Renal pelvis (tissue), 1 donor: ENCODE measurements at regions not wholly inside any gene's neighbourhood (a gene's known extent, or its start where the extent isn't known, plus 50 kb on each side); places are given as distances from the start of the nearest gene placed in this dataset.

Source experiments
- DNase-seq: peaks from one replicate; pipeline ENCODE4 v3.0.0-alpha.2; 2013

DNA sequence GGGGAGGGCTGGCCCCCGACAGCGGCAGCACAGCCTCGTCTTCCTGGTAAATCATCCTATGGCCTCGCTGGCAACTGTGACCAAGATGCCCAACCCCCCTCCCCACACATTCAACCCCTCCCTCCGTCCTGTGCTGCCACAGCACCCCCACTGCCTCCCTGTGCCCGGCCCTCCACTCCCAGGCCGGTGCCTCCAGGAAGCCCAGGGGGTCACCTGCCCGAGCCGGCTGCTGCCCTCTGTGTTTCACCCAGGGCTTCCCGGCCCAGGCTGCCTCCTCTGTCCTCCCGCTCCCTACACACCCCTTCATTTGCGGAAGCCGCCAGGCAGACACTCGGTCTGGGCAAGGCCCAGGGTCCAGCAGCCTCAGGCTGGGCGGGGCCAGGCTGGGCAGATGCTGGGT lies 188.6 kb downstream of the RBFOX3 start:
- no peak for DNase-seq

DNA sequence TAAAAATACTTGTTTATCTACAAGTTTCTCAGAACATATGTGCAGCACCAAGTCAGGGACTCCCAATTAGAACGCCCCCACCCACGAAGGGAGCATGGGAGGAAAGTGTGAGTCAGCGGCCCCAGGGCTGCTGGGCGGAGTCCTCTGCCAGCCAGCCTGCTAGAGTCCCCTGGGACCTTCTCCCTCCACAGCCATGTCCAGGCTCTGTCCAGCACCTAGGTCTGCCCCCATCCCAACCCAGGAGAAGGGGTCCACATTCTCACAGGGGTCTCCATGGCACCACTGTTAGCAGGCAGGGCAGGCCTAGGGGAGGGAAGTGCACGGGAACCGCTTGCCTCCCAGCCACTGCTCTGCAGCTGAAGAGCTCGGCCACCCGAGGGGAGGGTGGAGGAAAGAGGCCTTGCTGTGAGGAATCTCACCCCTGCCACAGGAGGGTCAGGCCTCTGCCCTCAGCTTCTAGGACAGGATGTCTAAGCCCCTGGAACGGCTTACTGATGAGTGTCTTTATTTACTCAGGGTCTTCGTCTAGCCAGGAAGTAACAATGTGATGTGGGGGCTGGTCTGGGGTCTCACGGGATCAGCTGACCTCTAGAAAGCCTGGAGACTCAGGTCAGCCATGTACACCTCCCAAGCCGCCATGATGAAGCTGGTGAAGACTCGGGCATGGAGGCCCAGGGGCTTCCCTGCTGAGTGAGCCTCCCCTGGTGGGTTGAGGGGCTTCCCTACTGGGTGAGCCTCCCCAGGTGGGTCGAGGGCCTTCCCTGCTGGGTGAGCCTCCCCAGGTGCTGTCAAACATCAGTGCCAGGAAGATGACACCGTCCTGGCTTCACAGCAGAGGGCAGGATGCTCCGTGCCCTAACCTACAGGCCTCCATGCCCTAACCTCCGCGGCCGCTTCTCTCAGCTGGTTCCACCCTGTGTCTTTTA lies 190.3 kb downstream of the RBFOX3 start:
- no peak for DNase-seq

DNA sequence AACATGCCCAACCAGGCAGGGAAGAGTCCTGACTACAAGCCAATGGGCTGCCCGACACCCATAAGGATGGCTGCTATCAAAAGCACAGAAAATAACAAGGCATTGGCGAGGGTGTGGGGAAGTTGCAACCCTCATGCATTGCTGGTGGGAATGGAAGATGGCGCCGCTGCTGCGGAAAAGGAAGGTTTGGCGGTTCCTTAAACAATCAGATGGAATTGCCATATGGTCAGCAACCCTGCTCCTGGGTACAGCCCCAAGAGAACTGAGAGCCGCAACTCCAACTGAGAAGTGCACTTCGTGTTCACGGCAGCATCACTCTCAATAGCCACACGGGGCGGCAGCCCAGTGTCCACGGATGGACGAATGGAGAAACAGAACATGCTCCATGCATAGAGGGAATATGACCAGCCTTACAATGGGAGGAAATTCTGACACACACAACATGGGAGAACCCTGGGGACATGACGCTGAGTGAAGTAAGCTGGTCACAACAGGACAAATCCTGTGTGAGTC lies 193.3 kb downstream of the RBFOX3 start:
- DNase-seq: no peak

DNA sequence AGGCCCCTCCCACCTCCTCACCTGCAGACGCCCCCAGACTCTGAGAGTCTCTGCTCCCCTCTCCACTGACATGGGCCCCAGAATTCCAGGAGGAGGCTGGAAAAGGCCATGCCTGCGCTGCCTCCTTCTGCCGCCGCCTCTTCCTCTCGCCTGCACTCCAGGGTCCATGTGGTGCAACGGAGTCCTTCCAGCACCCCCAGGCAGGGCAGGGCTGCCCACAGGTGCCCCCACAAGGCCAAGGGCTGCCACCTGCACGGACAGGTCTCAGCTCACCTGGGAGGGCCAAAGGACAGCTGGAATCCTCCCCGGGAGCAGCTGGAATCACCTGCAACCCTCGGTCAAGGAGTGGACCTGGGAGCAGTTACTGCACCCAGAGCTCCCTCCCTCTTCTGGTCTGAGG lies 194.9 kb downstream of the RBFOX3 start:
- no peak for DNase-seq

DNA sequence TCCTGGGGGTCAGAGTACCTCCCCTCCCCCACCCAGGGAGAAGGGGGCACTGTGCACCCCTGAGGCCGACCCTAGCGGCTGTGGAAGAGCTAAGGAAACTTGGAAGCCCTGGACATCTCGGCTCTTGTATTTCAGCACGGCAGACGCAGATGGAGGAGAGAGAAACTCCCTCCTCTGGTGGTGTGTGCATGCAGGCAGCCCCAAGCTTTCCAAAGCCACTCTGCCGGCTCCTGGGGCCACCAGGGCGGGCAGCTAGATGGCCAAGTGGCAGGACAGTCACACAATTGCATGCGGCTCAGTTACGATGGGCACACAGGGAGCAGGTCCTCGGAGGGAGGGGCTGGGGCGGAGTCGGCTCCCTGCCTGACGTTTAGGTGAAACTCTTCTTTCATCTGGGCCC lies 195.5 kb downstream of the RBFOX3 start:
- DNase-seq: no peak

DNA sequence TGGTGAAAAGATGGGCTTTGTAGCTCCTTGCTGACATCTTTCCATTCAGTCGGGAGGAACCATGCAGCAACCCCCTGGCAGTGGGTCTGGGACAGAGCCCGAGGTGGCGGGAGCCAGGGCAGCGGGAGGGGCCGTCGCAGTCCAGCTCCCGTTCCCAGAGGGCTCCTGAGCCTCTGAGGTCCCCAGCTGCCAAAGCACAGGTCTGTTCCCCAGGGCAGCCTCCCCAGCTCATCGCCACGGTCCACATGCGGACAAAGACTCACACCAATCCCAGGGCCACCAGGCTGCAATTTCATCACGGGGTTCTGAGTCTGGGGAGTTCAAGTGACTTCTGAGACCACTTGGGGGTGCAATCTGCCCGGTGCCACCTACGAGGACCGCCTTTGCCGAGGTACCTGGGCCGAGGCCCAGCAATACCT lies 196.0 kb downstream of the RBFOX3 start:
- DNase-seq: no peak

DNA sequence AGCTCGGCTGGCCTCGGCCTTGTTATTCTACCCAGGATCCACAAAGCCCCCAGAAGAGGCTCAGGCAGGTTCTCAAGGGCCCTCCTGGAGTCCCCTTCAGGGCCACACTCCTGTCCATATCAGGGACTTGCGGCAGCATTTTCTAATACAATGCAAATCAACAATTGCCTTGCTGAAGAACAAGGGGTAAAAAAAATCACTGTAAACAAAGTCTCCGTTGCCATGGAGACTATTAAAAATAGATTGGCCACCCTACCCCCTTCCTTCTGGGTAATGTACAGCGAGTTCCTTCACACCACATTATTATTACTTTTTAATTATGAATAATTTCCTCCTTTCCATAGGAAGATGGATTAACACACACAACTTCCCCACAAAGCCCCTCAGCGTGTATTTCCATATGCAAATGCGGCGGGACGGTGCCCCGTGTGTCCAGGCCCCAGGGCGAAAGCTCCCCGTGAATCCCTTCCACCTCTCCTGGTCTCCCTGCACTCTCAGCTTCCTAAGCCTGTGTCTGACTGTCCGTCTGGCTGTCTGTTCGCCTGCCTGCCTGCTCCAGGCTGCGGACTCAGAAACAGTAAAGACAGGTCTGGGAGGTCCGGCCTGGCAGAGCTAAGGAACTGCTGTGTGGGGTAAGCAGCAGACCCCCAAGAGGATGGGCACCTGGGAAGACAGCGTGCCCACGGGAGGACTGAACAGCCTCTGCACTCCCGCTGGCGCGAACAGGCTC lies 196.6 kb downstream of the RBFOX3 start:
- no peak for DNase-seq

DNA sequence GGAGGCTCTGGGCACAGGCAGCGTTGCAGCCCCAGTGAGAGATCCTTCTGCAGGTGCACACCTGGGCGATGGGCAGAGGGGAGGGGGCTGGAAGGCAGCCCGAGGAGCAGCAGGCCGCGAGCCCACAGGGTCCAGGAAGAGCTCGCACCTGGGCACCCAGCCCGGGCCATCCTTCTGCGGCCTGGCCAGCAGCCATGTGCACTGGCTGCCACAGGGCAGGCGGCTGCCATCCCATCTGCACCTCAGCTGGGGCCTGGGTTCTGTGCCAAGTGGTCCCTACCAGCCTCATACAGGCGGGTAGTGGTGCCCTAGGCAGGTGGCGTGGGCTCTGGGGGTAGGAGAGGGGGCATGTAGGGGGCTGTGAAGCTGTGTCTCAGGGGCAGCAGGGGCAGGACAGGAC lies 197.2 kb downstream of the RBFOX3 start:
- DNase-seq: no peak

DNA sequence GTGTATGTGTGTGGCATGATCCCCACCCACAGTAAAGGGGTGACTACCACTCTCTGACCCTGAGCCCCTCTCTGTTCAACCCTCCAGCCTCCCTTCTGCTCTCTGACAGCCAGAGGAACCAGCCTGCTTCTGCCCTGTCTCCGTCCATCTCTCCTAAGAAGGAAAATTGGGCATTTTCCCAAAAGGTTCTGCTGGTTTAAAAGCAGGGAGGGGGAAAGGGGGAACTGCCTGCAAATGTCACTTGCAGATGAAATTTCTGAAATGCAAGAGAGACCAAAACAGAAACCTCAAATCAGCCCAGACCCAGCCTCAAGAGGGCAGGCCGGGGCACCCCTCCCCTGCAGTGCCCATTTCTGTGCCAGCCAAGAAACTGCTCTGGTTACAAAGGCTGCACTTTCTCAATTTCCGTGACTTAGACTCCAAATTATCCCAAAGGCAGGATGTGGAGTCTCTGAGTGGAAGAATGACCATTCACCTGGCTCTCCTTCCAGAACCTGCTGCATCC lies 197.9 kb downstream of the RBFOX3 start:
- no peak for DNase-seq

DNA sequence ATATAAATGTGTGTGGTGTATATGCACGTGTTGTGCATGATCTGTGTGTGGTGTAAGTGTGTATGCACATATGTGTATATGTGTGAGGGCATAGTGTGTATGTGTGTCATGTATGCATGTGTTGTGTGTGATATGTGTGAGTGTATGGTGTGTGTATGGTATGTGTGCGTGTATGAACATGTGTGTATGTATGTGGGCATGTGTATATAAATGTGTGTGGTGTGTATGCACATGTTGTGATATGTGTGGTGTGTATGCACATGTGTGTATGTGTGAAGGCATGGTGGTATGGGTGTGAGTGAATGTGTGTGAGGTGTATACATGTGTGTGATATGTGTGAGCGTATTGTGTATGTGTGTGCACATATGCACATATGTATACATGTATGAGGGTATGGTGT lies 198.7 kb downstream of the RBFOX3 start:
- no peak for DNase-seq

DNA sequence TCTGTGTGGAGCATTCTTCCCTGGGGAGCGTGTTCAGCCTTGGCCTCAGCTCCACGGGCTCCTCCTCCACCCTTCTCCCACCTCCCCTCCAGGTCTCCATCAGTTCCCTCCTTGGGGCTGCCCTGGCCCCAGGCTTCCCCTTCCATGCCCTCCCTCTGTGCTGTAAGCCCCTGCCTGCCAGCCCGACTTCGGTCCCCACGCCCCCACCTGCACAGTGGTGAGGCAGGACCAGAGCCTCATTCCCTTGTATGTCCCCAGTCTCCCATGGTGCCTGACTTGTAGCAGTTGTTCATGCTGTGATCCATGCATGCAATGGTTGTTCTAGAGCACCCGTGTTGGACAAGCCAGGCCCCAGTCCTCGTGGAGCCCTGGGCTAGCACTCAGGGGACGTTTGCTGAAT lies 199.4 kb downstream of the RBFOX3 start:
- DNase-seq: no peak

DNA sequence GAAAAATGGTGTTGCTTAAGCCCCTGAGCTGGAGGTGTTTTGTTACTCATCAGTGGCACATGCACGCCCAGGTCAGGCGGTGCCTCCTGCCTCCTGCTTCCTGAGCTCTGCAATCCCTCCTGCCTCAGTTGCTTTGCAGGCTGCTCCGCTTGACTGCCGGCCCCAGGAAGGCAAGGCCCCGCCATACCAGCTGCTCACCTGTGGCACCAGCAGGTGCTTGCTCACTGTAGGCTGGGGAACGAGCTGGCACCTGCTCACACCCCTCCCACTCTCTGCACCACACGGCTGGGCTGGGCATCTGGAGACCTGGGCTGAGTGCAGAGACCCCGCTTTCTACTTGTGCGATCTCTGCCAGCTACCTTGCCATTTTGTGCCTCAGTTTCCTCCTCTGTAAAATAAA lies 200.2 kb downstream of the RBFOX3 start:
- DNase-seq: no peak

DNA sequence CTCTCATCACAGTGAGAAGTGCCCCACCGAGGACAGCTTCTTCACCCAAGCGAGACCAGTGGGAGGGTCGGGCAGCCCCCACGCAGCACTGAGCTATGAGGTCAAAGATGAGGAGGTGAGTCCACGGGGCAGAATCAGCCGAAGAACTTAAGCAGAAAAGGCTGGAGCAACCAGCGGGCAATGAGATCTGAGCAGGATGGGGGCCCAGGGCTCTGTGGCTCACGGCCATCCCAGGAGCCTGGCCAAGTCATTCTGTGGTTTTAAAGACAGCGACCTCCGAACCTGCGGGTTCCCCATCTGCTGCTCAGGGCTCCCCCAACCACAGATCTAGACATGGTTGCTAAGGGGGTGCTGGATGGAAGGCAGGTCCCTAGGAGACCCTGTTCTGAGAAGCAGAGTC lies 202.6 kb downstream of the RBFOX3 start:
- no peak for DNase-seq

DNA sequence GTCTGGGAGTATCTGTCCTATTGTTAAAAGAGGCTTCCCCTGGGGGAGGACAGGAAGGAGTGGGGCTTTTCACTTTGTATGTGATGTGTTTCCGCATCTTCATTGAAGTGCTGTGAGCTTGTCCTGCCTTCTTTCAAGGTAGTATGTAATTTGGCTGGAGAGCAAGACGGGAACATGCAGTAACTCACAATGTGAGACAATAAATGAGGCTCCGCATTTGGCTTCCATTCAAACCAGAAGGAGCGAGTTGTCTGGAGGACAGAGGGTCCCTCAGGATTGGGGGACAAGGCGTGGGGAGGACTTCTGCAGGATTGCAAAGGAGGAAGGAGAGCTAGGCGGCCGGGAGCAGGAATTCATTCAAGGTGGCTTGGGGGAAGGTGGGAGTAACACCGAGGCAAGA lies 203.5 kb downstream of the RBFOX3 start:
- DNase-seq: no peak

DNA sequence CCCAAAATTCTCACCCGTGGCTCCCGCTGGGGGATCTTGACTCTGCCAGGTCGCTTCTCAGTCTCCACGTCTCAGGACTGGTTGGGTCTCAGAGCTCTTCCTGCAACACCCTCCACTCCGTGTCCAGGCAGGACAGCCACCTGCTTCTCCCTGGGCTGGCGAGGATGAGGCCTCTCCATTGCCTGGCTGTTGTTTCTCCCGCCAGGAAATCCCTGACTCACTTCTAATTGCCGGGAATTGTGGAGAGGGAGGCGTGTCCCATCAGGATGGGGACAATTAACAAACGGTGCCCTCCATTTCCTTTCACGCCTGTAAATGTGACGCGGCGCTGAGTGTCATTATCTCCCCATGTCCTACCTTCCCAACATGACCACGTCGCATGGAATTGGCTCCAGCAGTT lies 204.5 kb downstream of the RBFOX3 start:
- no peak for DNase-seq

DNA sequence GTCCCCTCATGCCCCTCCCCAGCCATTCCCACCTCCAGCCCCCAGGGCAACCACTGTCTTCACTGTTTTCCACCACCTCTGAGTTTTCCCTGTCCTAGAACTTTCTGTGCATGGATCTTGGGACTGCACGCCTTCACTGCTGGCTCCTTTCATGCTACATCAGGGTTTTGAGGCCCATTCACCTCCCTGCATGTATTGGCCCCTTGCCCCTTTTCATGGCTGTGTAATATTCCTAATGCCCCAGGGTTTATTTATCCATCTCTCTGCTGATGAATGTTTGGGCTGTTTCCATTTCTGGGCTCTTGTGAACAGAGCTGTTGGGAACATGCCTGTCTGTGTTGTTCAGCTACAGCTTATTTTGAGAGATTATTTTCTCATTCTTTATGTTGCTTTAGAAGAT lies 205.0 kb downstream of the RBFOX3 start:
- DNase-seq: no peak

DNA sequence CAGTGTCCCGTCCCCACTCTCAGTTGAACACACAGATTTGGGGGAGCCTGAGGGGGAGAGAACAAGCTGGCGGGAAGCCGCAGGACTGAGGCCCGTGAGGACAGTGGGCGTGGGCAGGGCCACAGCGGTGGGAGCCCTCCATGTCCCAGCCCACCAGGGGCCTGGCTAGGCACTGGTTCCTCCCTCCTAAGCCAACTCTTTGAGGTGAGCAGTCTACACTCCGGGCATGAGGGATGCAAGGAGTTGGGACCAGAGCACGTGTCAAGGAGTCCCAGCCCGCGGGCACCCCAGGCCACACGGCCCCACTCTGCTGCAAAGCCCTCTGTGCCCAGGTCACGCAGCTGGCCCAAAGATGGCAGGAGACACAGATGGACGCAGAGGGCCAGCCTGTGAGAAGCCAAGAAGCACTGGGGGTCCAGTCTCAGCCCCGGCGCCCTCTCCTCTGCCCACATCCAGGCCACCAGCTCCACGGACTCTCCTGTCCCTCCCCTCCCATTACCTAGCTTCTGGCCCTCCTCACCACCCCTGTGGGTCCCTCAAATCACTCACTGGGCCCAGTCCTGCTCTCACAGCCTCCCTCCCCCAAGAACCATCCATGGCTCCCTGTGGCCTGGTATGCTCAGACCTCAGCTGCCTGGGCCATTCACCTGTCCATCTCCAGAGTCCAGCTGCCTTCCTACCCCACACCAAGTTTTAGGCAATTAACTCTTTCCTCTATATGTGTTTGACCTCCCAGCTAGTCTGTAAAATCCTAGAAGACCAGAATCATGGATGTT lies 206.5 kb downstream of the RBFOX3 start:
- DNase-seq: no peak

DNA sequence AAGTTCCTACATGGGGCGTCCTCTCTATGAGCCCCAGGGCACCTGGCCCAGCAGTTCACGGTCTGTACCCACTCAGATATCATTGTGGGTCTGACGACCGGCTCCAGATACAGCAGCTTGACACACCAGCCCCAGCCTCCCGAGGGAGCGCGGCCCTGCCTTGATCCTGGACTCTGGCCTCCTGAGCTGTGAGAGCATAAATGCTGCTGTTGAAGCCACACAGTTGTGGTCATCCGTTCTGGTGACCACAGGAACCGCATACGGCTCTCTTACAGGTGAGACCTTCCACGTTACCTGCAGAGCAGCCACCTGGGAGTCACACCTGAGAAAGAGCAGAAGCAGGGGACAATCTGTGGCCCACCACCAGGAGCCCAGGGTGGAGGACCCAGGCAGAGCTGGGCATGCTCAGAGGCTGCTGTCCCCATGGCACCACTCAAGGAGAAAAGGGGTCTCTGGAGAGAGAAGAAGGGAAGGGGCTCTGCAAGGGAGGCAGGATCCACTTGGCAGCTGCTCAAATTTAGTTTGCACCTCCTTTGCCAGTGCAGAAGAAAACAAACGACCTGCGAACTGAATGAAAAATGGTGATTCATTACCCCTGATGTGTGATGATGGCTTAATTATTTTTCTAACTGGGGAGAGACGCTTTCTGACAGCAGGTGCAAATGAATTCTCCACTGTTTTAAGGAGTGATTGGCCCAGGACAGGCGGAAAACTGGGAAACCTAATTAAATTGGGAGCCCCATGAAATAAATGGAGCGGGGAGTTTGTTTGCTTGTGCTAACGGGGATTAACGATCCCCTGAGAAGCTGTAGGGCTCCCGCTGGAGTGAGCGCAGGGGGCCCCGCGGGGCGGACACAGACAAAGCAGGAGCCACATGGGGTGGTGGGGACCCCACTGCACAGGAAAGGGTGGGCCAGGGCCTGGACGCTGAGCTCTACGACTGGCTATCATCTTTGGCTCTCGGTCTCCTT lies 208.9 kb downstream of the RBFOX3 start:
- no peak for DNase-seq

DNA sequence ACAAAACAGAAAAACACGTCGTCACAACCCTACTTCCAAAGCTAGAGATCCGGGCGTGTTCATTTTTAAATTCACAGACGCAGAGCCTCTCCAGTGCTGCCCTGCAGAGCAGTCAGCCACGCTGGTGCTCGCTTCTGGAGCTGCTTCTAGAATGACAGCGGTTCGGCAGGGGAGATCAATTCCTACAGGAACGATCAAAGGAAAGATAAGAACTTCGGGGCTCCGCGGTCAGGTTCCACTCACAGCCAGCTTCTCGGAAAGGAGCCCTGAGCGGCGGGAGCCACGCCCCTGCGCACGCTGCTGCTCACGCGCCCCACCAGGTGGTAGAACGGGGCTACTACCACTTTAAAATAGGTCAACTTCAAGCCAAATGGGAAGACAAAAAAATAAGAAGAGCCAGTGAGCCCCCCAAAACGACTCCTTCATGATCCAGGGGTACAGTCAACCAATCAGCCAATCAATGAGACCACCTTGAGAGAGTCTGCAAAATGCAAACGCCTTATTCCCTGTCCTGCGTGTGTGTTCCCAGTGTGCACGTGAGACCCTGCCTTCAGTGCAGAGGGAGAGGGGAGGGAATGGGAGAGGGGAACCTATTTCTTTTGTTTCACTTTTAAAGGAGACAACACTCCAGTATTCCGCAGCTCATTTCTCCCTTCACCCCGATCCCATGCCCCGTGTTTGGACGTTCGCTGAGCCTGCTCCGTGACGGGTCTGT lies 209.7 kb downstream of the RBFOX3 start:
- peak; percentile 60 for DNase-seq

DNA sequence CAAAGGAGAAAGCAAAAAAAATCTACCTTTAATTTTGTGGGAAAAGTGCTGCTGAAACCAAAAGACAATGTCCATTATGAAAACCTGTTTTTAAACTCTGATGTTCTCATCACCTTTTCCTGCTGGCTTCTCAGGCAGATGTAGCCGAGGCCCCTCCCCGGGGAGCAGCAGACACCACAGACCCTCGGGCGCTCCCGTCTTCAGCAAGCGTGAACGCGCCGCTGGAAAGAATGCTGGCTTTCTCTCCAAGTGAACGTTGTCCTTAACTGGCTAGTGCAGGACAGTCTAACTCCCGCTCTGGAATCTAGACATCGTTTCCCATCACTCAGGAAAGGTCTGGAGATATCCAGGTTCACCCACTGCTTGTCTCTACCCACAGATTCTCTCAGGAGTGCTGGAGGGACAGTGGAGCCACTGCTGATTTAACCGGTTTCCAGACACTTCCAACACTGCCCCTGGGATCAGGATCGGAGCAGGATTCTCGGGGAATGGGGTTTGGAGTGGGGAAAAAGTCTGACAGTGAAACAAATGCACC lies 211.2 kb downstream of the RBFOX3 start:
- DNase-seq: no peak
